Fibroblast of the conjunctiva (primary cell): ENCODE measurements at regions not wholly inside any gene's neighbourhood (a gene's known extent, or its start where the extent isn't known, plus 50 kb on each side); places are given as distances from the start of the nearest gene placed in this dataset.
"Not testable (repeated sequence)": the region's sequence is repeated elsewhere in the genome, so short reads cannot be mapped to it uniquely, and the experiment has no call there.

Experiments used
- DNase-seq: peaks from one replicate; pipeline ENCODE4 v3.0.0-alpha.2; 2010; ENCODE audit warnings: low read depth

GRCh38 chr1:245061808-245062207 is 93.0 kb upstream of the KIF26B start:
- not testable (repeated sequence) for DNase-seq

GRCh38 chr1:245060684-245061374 is 94.0 kb upstream of the KIF26B start:
- DNase-seq = peak; percentile 38

- no peak for DNase-seq
Measured at GRCh38 chr1:245059806-245060424, 94.9 kb upstream of the KIF26B start.

- DNase-seq = no peak
Measured at GRCh38 chr1:245058882-245059281, 95.9 kb upstream of the KIF26B start.

- no peak for DNase-seq
Measured at GRCh38 chr1:245058436-245058835, 96.3 kb upstream of the KIF26B start.

- no peak for DNase-seq
Measured at GRCh38 chr1:245056913-245057312, 97.9 kb upstream of the KIF26B start.

GRCh38 chr1:245056296-245056695 is 98.5 kb upstream of the KIF26B start:
- not testable (repeated sequence) for DNase-seq

GRCh38 chr1:245055752-245056151 is 99.0 kb upstream of the KIF26B start:
- no peak for DNase-seq

GRCh38 chr1:245054507-245055270 is 100.1 kb upstream of the KIF26B start:
- no peak for DNase-seq

- no peak for DNase-seq
Measured at GRCh38 chr1:245054105-245054504, 100.7 kb upstream of the KIF26B start.

- no peak for DNase-seq
Measured at GRCh38 chr1:245052258-245052657, 102.5 kb upstream of the KIF26B start.

GRCh38 chr1:245051349-245052221 is 103.2 kb upstream of the KIF26B start:
- DNase-seq = no peak

- no peak for DNase-seq
Measured at GRCh38 chr1:245046769-245047168, 108.0 kb upstream of the KIF26B start.

GRCh38 chr1:245046315-245046714 is 108.5 kb upstream of the KIF26B start:
- DNase-seq = no peak

- DNase-seq = no peak
Measured at GRCh38 chr1:245045087-245045881, 109.5 kb upstream of the KIF26B start.

- DNase-seq = no peak
Measured at GRCh38 chr1:245043611-245043940, 111.2 kb upstream of the KIF26B start.

GRCh38 chr1:245041058-245041698 is 113.6 kb upstream of the KIF26B start:
- DNase-seq = no peak

- DNase-seq = no peak
Measured at GRCh38 chr1:245039196-245039595, 115.6 kb upstream of the KIF26B start.

GRCh38 chr1:245036102-245036501 is 118.7 kb upstream of the KIF26B start:
- DNase-seq = no peak

GRCh38 chr1:245031041-245031440 is 123.7 kb upstream of the KIF26B start:
- no peak for DNase-seq

- DNase-seq = no peak
Measured at GRCh38 chr1:245026247-245026646, 128.5 kb upstream of the KIF26B start.
